ENCODE measurements at regions not wholly inside any gene's neighbourhood (a gene's known extent, or its start where the extent isn't known, plus 50 kb on each side); places are given as distances from the start of the nearest gene placed in this dataset.

GRCh38 chr15:35757765-35758164 is 211.8 kb upstream of the DPH6 start:
- Histone ChIP-seq H3K9me3 (ENCODE audit: control insufficient read depth, insufficient read depth, low read depth, low read length) (no peaks in the 10 kb centered on the region), H3K4me1 (ENCODE audit: control insufficient read depth, insufficient read depth, low read length) (no peaks in the 10 kb centered on the region), H3K27ac (ENCODE audit: low read length) (no peak overlapping the region), H3K4me3 (ENCODE audit: low read depth in 2 of 2, low read length in 2 of 2) (no peak overlapping the region), H3K36me3 (ENCODE audit: control insufficient read depth, insufficient read depth, low read length) (no peaks in the 10 kb centered on the region), H3K27me3 (ENCODE audit: control insufficient read depth, insufficient read depth, low read length) (no peaks in the 10 kb centered on the region)
- ChIA-PET POLR2A (no interaction called here), CTCF (interaction anchor here (0.7 kb wide), 1 partner anchor 89 kb away, joined by 4 read pairs; no protein-coding TSS in a partner anchor)
- ATAC-seq (no peak), DNase-seq (ENCODE audit: low read depth, low spot score) (no peak)
- in situ Hi-C loops (cut with HindIII; ENCODE audit: low pct_unique_long_range_greater_than_20kb, low sequenced_read_pairs) (no loop called here), intact Hi-C loops (cut with micrococcal nuclease; ENCODE audit: unreplicated experiment) (loop anchor here (10.0 kb wide), 1 partner anchor 187 kb away; no protein-coding TSS in a partner anchor)
- TF ChIP-seq, protein P1, sequence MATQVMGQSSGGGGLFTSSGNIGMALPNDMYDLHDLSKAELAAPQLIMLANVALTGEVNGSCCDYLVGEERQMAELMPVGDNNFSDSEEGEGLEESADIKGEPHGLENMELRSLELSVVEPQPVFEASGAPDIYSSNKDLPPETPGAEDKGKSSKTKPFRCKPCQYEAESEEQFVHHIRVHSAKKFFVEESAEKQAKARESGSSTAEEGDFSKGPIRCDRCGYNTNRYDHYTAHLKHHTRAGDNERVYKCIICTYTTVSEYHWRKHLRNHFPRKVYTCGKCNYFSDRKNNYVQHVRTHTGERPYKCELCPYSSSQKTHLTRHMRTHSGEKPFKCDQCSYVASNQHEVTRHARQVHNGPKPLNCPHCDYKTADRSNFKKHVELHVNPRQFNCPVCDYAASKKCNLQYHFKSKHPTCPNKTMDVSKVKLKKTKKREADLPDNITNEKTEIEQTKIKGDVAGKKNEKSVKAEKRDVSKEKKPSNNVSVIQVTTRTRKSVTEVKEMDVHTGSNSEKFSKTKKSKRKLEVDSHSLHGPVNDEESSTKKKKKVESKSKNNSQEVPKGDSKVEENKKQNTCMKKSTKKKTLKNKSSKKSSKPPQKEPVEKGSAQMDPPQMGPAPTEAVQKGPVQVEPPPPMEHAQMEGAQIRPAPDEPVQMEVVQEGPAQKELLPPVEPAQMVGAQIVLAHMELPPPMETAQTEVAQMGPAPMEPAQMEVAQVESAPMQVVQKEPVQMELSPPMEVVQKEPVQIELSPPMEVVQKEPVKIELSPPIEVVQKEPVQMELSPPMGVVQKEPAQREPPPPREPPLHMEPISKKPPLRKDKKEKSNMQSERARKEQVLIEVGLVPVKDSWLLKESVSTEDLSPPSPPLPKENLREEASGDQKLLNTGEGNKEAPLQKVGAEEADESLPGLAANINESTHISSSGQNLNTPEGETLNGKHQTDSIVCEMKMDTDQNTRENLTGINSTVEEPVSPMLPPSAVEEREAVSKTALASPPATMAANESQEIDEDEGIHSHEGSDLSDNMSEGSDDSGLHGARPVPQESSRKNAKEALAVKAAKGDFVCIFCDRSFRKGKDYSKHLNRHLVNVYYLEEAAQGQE (IDR thresholded peaks at IDR 0.05; ENCODE audit: insufficient read depth in 1 of 2, low read depth in 2 of 2, low read length in 1 of 2) = no peak
- TF ChIP-seq POLR2AphosphoS5 (IDR thresholded peaks at IDR 0.05; ENCODE audit: low read depth, low read length) (no peak), SIN3A (IDR thresholded peaks at IDR 0.05; ENCODE audit: borderline replicate concordance, insufficient read depth, low read depth, low read length) (no peak), TCF7L2 (IDR thresholded peaks at IDR 0.05; ENCODE audit: low read depth, low read length) (no peak)
- TF ChIP-seq, protein P2, sequence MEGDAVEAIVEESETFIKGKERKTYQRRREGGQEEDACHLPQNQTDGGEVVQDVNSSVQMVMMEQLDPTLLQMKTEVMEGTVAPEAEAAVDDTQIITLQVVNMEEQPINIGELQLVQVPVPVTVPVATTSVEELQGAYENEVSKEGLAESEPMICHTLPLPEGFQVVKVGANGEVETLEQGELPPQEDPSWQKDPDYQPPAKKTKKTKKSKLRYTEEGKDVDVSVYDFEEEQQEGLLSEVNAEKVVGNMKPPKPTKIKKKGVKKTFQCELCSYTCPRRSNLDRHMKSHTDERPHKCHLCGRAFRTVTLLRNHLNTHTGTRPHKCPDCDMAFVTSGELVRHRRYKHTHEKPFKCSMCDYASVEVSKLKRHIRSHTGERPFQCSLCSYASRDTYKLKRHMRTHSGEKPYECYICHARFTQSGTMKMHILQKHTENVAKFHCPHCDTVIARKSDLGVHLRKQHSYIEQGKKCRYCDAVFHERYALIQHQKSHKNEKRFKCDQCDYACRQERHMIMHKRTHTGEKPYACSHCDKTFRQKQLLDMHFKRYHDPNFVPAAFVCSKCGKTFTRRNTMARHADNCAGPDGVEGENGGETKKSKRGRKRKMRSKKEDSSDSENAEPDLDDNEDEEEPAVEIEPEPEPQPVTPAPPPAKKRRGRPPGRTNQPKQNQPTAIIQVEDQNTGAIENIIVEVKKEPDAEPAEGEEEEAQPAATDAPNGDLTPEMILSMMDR (IDR thresholded peaks at IDR 0.05) = no peak
- BruUV-seq (replicated peaks) = no TSS peak

- TF ChIP-seq, protein P2 (IDR thresholded peaks at IDR 0.05) = no peak
- no peak for TF ChIP-seq SIN3A (IDR thresholded peaks at IDR 0.05; ENCODE audit: borderline replicate concordance, insufficient read depth, low read depth, low read length)
- no peak for TF ChIP-seq POLR2AphosphoS5 (IDR thresholded peaks at IDR 0.05; ENCODE audit: low read depth, low read length)
- TF ChIP-seq TCF7L2 (IDR thresholded peaks at IDR 0.05; ENCODE audit: low read depth, low read length) = no peak
- TF ChIP-seq, protein P1 (IDR thresholded peaks at IDR 0.05; ENCODE audit: insufficient read depth in 1 of 2, low read depth in 2 of 2, low read length in 1 of 2) = no peak
- DNase-seq (ENCODE audit: low read depth, low spot score) (no peak), ATAC-seq (no peak)
- no TSS peak for BruUV-seq (replicated peaks)
- Histone ChIP-seq H3K27me3 (ENCODE audit: control insufficient read depth, insufficient read depth, low read length) (no peaks in the 10 kb centered on the region), H3K4me3 (ENCODE audit: low read depth in 2 of 2, low read length in 2 of 2) (no peak overlapping the region), H3K4me1 (ENCODE audit: control insufficient read depth, insufficient read depth, low read length) (no peaks in the 10 kb centered on the region), H3K9me3 (ENCODE audit: control insufficient read depth, insufficient read depth, low read depth, low read length) (no peaks in the 10 kb centered on the region), H3K36me3 (ENCODE audit: control insufficient read depth, insufficient read depth, low read length) (no peaks in the 10 kb centered on the region), H3K27ac (ENCODE audit: low read length) (no peak overlapping the region)
- intact Hi-C loops (cut with micrococcal nuclease; ENCODE audit: unreplicated experiment) (no loop called here), in situ Hi-C loops (cut with HindIII; ENCODE audit: low pct_unique_long_range_greater_than_20kb, low sequenced_read_pairs) (no loop called here)
- ChIA-PET CTCF (no interaction called here), POLR2A (no interaction called here)
Observed at GRCh38 chr15:35764661-35765519, 218.9 kb upstream of the DPH6 start.

Data from Panc1 (cell line).